NB4 (cell line): ENCODE measurements at regions not wholly inside any gene's neighbourhood (a gene's known extent, or its start where the extent isn't known, plus 50 kb on each side); places are given as distances from the start of the nearest gene placed in this dataset.
"Not testable (repeated sequence)": the region's sequence is repeated elsewhere in the genome, so short reads cannot be mapped to it uniquely, and the experiment has no call there.

Source experiments
- MYC ChIP-seq: IDR thresholded peaks from 2 replicates; pipeline ENCODE4 v1.6.1; 2011; ENCODE audit warnings: low read depth, low read length
- POLR2A ChIP-seq: IDR thresholded peaks from 2 replicates; pipeline ENCODE4 v1.6.1; 2011; ENCODE audit warnings: mild to moderate bottlenecking; ENCODE audit not compliant: insufficient read length; ENCODE audit errors: extremely low read depth
- TF ChIP-seq, protein P1 (sequence below): IDR thresholded peaks from one replicate; pipeline ENCODE4 v1.5.1; 2012; ENCODE audit warnings: low read depth, low read length

DNA sequence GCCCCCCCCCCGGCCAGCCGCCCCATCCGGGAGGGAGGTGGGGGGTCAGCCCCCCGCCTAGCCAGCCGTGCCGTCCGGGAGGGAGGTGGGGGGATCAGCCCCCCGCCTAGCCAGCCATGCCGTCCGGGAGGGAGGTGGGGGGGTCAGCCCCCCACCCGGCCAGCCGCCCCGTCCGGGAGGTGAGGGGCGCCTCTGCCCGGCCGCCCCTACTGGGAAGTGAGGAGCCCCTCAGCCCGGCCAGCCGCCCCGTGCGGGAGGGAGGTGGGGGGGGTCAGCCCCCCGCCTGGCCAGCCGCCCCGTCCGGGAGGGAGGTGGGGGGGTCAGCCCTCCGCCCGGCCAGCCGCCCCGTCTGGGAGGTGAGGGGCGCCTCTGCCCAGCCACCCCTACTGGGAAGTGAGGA lies 150.4 kb upstream of the ALDH1B1 start:
- TF ChIP-seq POLR2A, MYC: not testable (repeated sequence)
- TF ChIP-seq, protein P1, sequence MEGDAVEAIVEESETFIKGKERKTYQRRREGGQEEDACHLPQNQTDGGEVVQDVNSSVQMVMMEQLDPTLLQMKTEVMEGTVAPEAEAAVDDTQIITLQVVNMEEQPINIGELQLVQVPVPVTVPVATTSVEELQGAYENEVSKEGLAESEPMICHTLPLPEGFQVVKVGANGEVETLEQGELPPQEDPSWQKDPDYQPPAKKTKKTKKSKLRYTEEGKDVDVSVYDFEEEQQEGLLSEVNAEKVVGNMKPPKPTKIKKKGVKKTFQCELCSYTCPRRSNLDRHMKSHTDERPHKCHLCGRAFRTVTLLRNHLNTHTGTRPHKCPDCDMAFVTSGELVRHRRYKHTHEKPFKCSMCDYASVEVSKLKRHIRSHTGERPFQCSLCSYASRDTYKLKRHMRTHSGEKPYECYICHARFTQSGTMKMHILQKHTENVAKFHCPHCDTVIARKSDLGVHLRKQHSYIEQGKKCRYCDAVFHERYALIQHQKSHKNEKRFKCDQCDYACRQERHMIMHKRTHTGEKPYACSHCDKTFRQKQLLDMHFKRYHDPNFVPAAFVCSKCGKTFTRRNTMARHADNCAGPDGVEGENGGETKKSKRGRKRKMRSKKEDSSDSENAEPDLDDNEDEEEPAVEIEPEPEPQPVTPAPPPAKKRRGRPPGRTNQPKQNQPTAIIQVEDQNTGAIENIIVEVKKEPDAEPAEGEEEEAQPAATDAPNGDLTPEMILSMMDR: not testable (repeated sequence)
